ENCODE measurements at regions not wholly inside any gene's neighbourhood (a gene's known extent, or its start where the extent isn't known, plus 50 kb on each side); places are given as distances from the start of the nearest gene placed in this dataset.

DNA sequence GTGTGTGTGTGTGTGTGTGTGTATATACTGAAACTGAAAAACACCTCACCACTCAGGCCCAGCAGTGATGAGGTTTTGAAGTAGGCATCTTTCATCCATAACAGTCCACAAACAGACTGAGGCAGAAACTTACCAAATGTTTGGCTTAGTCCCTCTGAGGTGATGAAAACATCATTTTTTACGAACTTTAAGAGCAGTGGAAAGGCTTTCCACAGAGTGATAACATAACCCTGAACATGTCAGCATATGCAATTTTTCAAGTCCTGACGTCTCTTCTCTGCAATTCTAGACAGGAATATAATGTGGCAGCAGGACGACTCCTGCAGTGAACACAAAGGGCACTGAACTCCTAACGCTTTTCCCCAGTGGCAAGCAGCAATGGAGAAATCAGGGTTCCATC is 247.0 kb upstream of the THBS1 start:
- TF ChIP-seq, protein P1, sequence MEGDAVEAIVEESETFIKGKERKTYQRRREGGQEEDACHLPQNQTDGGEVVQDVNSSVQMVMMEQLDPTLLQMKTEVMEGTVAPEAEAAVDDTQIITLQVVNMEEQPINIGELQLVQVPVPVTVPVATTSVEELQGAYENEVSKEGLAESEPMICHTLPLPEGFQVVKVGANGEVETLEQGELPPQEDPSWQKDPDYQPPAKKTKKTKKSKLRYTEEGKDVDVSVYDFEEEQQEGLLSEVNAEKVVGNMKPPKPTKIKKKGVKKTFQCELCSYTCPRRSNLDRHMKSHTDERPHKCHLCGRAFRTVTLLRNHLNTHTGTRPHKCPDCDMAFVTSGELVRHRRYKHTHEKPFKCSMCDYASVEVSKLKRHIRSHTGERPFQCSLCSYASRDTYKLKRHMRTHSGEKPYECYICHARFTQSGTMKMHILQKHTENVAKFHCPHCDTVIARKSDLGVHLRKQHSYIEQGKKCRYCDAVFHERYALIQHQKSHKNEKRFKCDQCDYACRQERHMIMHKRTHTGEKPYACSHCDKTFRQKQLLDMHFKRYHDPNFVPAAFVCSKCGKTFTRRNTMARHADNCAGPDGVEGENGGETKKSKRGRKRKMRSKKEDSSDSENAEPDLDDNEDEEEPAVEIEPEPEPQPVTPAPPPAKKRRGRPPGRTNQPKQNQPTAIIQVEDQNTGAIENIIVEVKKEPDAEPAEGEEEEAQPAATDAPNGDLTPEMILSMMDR (IDR thresholded peaks at IDR 0.05; ENCODE audit: insufficient read depth, low read depth, low read length), result no peak
- no peak for TF ChIP-seq EZH2 (IDR thresholded peaks at IDR 0.05; ENCODE audit: insufficient read depth, low read length)
